Muscle of back (tissue), 3 donors: ENCODE measurements at regions not wholly inside any gene's neighbourhood (a gene's known extent, or its start where the extent isn't known, plus 50 kb on each side); places are given as distances from the start of the nearest gene placed in this dataset.
"Not testable (repeated sequence)": the region's sequence is repeated elsewhere in the genome, so short reads cannot be mapped to it uniquely, and the experiment has no call there.

Experiments used
- DNase-seq, 3 donors: peaks; one replicate each; pipeline versions ENCODE4 v3.0.0 to v3.0.0-alpha.2; 2013

DNA sequence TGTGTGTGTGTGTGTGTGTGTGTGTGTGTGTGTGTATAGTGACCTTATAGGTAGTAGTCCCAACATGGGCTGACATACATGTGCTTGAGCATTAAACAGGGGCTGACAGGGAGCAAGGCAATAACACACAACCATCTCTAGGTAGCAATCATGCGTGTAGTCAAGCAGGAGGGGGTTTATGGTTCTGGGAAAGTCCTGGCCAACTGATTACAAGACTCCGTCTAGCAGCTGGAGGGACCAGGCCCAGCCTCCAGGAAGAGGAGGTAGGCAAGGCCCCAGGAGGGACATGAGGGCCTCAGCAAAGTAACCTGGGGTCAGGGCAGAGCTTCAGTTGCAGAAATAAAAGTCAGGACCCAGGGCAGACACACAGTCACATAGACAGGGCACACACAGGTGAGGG is 60.6 kb upstream of the E2F3 start:
- no peak for DNase-seq

DNA sequence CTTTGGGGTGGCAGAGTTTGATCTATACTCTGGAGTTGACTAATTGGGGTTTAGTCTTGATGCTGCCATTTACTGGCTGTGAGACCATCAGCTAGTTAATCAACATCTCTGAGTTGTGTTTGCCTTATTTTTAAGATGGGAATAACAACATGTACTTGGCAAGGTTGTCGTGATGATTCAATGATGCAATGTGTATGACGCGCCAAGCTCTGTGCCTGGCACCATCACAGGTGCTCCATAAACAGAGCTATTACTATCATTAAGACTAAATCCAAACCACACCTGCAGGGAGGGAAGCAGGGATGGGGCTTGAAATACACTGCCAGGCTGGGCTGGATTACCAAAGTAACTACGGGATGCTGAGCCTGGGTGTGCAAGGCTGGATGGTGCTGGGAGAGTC is 60.1 kb upstream of the E2F3 start:
- no peak for DNase-seq

DNA sequence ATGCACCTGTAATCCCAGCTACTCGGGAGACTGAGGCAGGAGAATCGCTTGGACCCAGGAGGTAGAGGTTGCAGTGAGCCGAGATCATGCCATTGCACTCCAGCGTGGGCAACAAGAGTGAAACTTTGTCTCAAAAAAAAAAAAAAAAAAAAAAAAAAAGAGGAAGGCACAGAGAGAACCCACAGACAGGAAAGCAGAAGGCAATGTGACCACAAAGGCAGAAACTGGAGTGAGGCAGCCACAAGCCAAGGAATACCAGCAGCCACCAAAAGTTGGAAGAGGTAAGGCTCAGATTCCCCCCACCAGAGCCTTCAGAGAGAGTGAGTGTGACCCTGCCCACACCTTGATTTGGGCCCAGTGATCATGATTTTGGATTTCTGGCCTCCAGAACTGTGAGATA is 54.7 kb upstream of the E2F3 start:
- not testable (repeated sequence) for DNase-seq

DNA sequence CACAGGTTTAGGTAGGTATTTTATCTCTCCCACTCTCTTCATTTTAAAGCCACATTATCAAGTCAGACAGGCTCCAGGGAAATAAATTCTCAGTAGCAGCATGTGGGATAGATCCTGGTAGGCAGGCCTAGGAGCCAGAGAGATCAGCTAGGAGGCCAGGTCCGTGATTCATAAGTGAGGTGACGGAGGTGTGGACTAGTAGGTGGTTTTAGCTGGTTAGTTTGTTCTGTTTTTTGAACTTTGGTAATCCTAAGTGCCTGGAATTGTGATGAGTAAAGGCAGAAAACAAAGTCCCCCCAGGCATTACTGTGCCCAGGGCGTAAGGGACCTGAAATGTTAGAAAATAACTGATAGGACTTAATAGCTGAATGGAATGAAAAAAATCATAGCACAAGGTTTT is 53.6 kb upstream of the E2F3 start:
- DNase-seq = no peak

DNA sequence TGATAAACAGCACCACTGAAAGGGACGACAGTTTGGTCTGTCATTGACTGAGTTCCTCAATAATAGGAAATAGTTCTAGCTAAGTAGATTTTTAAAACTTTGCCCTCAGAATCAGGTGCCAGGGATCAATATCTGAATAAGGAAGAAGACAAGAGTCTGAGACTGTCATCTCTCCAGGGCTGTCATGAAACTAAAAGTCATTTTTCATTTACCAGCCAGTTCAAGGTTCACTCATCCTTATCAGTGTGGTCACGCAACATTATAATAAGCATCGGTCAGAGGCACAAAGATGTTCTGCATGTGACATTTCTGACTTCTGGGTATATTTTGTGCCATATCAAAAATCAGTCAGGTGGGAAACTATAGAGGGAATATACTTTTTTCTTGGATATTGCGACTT is 52.5 kb upstream of the E2F3 start:
- DNase-seq = no peak

DNA sequence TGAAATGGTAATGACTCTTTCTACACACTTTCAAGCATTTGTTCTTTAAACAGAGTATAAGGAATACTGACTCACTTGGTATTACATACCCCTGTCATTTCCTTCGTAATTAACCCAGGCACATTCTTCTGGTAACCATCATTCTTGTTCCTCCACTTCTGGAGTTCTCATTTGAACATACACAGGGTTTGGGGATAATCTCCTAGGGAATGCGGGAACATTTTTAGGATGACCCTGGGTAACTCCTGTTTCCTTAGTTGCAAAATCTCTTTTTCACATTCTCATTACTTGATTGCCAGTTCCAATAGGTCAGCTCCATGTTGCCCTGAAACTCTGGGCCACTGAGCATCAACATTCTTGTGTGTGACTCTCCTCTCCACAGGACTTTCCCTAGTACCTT is 51.5 kb upstream of the E2F3 start:
- no peak for DNase-seq

DNA sequence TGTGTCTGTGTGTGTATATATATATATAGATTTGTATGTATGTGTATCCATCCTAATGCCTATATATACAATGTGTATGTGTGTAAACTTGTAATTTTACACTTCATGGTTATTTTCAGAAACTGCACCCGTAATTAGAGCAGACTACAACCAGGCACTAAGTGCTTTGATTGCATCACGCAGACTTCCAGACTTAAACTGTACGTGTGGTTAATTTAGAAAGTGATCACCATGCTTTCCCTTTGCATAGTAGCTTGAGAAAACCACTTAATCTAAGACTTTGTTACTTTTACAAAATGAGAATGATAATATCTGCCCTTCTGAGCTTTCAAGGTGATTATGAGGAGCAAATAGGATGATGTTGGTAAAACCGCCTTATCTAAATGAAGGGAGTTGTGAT is 50.1 kb upstream of the E2F3 start:
- DNase-seq = no peak
